AG04449 (cell line): ENCODE measurements at regions not wholly inside any gene's neighbourhood (a gene's known extent, or its start where the extent isn't known, plus 50 kb on each side); places are given as distances from the start of the nearest gene placed in this dataset.

Experiments used
- CTCF ChIA-PET: fragments of 350-600 bp; formaldehyde crosslinking; extraction: SDS; loops from one replicate; lab custom pipeline; 2021; ENCODE audit warnings: antibody characterized with exemption; lab: Yijun Ruan, JAX
- POLR2A ChIA-PET: fragments of 400-600, 350-600 bp; formaldehyde crosslinking; extraction: SDS; loops from one replicate; lab custom pipeline; 2020; ENCODE audit warnings: antibody characterized with exemption, inconsistent platforms; lab: Yijun Ruan, JAX
- DNase-seq: peaks from one replicate; pipeline ENCODE4 v3.0.0-alpha.2; 2010; ENCODE audit warnings: low read depth, low spot score
- H3K4me3 ChIP-seq: 2 replicates; pipeline ENCODE4 v1.5.1; 2011; ENCODE audit warnings: low read depth, mild to moderate bottlenecking, control low read depth, low read length
- TF ChIP-seq, protein P1 (sequence below): IDR thresholded peaks from one replicate; pipeline ENCODE4 v1.5.1; 2011; ENCODE audit warnings: mild to moderate bottlenecking, moderate library complexity, low read length, control low read depth, inconsistent platforms; ENCODE audit not compliant: insufficient read depth; ENCODE audit errors: missing control alignments

DNA sequence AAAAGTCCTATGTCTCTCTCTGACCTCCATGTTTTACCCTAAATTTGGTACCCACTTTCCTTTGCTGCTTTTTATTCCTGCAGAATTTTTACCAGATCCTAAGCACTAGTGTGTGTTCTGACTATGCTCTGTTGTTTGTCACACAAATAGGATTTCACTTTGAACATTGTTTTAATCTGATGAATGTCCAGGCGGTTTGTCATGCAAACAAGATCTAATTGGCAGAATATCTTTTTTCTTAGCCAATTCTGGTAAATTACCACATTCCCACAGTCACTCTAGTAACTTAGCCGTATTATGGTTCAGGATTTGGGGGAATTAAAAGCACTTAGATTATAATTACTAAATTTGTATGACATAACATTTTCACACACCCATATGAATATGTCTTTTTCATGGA lies 557.2 kb upstream of the BOD1L1 start:
- TF ChIP-seq, protein P1, sequence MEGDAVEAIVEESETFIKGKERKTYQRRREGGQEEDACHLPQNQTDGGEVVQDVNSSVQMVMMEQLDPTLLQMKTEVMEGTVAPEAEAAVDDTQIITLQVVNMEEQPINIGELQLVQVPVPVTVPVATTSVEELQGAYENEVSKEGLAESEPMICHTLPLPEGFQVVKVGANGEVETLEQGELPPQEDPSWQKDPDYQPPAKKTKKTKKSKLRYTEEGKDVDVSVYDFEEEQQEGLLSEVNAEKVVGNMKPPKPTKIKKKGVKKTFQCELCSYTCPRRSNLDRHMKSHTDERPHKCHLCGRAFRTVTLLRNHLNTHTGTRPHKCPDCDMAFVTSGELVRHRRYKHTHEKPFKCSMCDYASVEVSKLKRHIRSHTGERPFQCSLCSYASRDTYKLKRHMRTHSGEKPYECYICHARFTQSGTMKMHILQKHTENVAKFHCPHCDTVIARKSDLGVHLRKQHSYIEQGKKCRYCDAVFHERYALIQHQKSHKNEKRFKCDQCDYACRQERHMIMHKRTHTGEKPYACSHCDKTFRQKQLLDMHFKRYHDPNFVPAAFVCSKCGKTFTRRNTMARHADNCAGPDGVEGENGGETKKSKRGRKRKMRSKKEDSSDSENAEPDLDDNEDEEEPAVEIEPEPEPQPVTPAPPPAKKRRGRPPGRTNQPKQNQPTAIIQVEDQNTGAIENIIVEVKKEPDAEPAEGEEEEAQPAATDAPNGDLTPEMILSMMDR, result no peak
- ChIA-PET POLR2A (no interaction called here), CTCF (no interaction called here)
- H3K4me3 ChIP-seq, result no peak overlapping the region
- no peak for DNase-seq

DNA sequence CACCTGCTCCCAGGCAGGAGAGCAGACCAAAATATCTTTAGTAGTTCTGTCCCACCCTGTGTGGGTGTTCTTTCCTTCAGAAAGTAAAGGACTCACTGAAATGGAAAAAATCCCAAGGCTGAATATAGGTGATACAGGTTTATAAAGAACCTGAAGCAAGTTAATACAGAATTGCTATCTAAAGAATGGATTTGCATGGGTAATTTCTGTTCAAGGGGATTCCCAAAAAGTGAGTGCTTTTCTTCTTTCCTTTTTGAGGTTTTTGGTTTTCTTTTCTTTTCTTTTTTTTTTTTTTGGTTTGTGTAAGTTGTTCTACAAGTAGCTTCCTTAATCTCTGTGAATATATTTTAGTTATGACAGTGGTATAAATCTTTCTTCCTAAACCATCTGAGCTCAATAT lies 560.7 kb upstream of the BOD1L1 start:
- POLR2A ChIA-PET, result no interaction called here
- CTCF ChIA-PET, result no interaction called here
- no peak overlapping the region for H3K4me3 ChIP-seq
- TF ChIP-seq, protein P1, result no peak
- DNase-seq, result no peak

DNA sequence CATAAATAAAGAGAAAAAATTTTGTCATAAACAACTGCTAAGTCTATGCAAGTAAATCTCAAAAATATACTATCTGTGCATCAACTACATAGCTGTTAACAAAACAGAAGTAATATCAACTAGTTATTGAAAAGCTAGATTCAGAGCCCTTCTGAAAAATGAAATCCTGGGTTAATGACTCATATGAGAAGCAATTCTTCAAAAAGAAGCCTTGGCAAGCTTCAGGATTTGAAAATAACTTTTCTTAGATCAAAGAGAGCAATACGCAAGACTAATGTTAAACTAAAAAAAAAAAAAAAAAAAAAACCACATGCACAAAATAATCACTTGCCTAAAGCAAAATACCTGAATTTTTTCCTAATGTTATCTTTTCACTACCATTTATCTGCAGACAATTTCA lies 566.1 kb upstream of the BOD1L1 start:
- no peak for DNase-seq
- TF ChIP-seq, protein P1, result no peak
- no peak overlapping the region for H3K4me3 ChIP-seq
- POLR2A ChIA-PET, result no interaction called here
- CTCF ChIA-PET, result no interaction called here

DNA sequence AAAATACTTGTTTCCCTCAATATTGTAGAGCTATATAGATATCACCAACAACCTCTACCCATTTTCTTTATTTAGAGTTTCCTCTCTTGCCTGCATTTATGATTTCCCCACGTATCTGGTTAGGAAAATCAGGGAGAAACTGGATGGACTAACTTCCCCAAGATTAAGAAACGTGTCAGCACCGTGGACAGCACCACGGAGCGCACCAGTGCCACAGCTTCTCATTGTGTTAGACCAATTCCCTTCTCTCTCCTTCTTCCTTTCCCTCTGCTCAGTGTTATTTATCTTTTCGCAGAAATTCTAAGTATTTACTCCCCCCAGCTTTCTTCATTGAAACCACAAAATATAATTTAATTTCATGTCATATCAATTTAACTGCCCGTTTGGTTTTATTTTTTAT lies 568.6 kb upstream of the BOD1L1 start:
- CTCF ChIA-PET, result no interaction called here
- DNase-seq, result no peak

DNA sequence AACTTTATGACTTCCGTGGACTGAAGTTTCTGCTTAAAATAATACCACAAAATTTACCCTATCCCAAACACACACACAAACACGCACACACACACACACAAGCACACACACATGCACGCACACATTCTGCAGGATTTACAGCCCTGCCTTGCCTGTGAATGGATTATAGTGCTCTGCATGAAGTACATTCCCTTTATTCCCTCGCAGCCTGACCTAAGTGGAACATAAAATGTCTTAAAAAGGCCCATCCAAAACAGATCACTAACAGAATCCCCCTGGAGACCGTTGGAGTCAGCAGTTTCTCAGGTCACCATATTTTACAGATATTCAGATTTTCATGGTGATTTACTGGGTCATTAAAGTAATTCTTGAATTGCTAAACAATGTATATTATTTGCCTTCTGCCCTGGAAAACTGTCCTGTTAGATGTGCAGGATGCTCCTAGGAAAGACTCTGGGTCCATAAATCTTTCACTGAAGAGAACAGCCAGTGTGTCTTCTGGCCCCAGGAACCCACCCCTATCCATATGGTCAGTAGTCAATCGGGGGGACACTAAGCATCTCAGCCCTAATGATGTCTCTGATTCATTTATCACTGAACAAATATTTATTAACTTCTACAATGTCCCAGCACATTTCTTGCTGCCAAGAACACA lies 587.7 kb upstream of the BOD1L1 start:
- no peak overlapping the region for H3K4me3 ChIP-seq
- TF ChIP-seq, protein P1, result no peak
- POLR2A ChIA-PET, result no interaction called here
- DNase-seq, result no peak
- CTCF ChIA-PET, result no interaction called here

More for the DNA sequence above, 568.6 kb upstream of the BOD1L1 start:
- no peak overlapping the region for H3K4me3 ChIP-seq
- POLR2A ChIA-PET, result no interaction called here
- TF ChIP-seq, protein P1, result no peak

DNA sequence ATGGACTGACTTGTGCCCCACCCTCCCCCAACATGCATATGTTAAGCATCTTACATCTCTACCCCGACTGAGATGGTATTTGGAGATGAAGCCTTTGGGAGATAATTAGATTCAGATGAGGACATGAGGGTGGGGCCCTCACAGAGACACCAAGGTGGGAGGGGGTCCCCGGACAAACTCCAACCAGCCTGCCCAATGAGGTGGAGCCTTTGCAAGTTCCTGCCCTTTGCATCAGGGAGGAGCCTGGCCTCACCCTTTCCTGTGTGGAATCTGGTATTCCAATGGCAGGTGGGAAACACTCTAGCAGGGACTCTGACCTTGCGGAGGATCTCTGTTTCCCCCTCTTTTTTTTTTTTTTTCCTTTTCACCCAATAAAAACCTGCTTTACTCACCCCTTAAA lies 589.9 kb upstream of the BOD1L1 start:
- ChIA-PET POLR2A (interaction anchor here (0.7 kb wide), 1 partner anchor 18 kb away, joined by 5 read pairs; no protein-coding TSS in a partner anchor), CTCF (no interaction called here)
- no peak for DNase-seq
- no peak overlapping the region for H3K4me3 ChIP-seq
- TF ChIP-seq, protein P1, result no peak
